ENCODE measurements at regions not wholly inside any gene's neighbourhood (a gene's known extent, or its start where the extent isn't known, plus 50 kb on each side); places are given as distances from the start of the nearest gene placed in this dataset.
"Not testable (repeated sequence)": the region's sequence is repeated elsewhere in the genome, so short reads cannot be mapped to it uniquely, and the experiment has no call there.

- TF ChIP-seq CTCF (IDR thresholded peaks at IDR 0.05; ENCODE audit: insufficient read depth, low read length, severe bottlenecking): no peak
- no peak for FAIRE-seq
- Histone ChIP-seq H3K4me3 (ENCODE audit: low read depth, low read length) (no peak overlapping the region), H3K36me3 (ENCODE audit: control insufficient read depth, insufficient read depth, low read length) (no peaks in the 10 kb centered on the region), H3K27me3 (ENCODE audit: control insufficient read depth, insufficient read depth, low read length) (no peaks in the 10 kb centered on the region)
- DNase-seq (ENCODE audit: low read depth): no peak
These were observed 177.8 kb downstream of the OTOL1 start for GRCh38 chr3:161674402-161674801.

GRCh38 chr3:161681831-161682230 lies 185.2 kb downstream of the OTOL1 start:
- not testable (repeated sequence) for H3K4me3 ChIP-seq (ENCODE audit: low read depth, low read length); H3K36me3 ChIP-seq (ENCODE audit: control insufficient read depth, insufficient read depth, low read length); H3K27me3 ChIP-seq (ENCODE audit: control insufficient read depth, insufficient read depth, low read length); FAIRE-seq
- peak; percentile 9 for DNase-seq (ENCODE audit: low read depth)

GRCh38 chr3:161682715-161683114 lies 186.1 kb downstream of the OTOL1 start:
- TF ChIP-seq CTCF (IDR thresholded peaks at IDR 0.05; ENCODE audit: insufficient read depth, low read length, severe bottlenecking): no peak
- FAIRE-seq: no peak
- DNase-seq (ENCODE audit: low read depth): no peak
- Histone ChIP-seq H3K4me3 (ENCODE audit: low read depth, low read length) (no peak overlapping the region), H3K36me3 (ENCODE audit: control insufficient read depth, insufficient read depth, low read length) (no peaks in the 10 kb centered on the region), H3K27me3 (ENCODE audit: control insufficient read depth, insufficient read depth, low read length) (no peaks in the 10 kb centered on the region)

GRCh38 chr3:161689584-161690298 lies 193.1 kb downstream of the OTOL1 start:
- Histone ChIP-seq H3K36me3 (ENCODE audit: control insufficient read depth, insufficient read depth, low read length) (no peaks in the 10 kb centered on the region), H3K27me3 (ENCODE audit: control insufficient read depth, insufficient read depth, low read length) (no peaks in the 10 kb centered on the region), H3K4me3 (ENCODE audit: low read depth, low read length) (no peak overlapping the region)
- no peak for TF ChIP-seq CTCF (IDR thresholded peaks at IDR 0.05; ENCODE audit: insufficient read depth, low read length, severe bottlenecking)
- DNase-seq (ENCODE audit: low read depth): no peak
- no peak for FAIRE-seq

GRCh38 chr3:161690299-161690620 lies 193.7 kb downstream of the OTOL1 start:
- no peak overlapping the region for H3K4me3 ChIP-seq (ENCODE audit: low read depth, low read length)
- H3K27me3 ChIP-seq (ENCODE audit: control insufficient read depth, insufficient read depth, low read length): no peaks in the 10 kb centered on the region
- TF ChIP-seq CTCF (IDR thresholded peaks at IDR 0.05; ENCODE audit: insufficient read depth, low read length, severe bottlenecking): no peak
- FAIRE-seq (no peak), DNase-seq (ENCODE audit: low read depth) (no peak)
- no peaks in the 10 kb centered on the region for H3K36me3 ChIP-seq (ENCODE audit: control insufficient read depth, insufficient read depth, low read length)

GRCh38 chr3:161691677-161692076 lies 195.1 kb downstream of the OTOL1 start:
- Histone ChIP-seq H3K36me3 (ENCODE audit: control insufficient read depth, insufficient read depth, low read length) (no peaks in the 10 kb centered on the region), H3K4me3 (ENCODE audit: low read depth, low read length) (no peak overlapping the region), H3K27me3 (ENCODE audit: control insufficient read depth, insufficient read depth, low read length) (no peaks in the 10 kb centered on the region)
- FAIRE-seq (no peak), DNase-seq (ENCODE audit: low read depth) (no peak)
- TF ChIP-seq CTCF (IDR thresholded peaks at IDR 0.05; ENCODE audit: insufficient read depth, low read length, severe bottlenecking): no peak
